HG02938 (cell line): ENCODE measurements at regions not wholly inside any gene's neighbourhood (a gene's known extent, or its start where the extent isn't known, plus 50 kb on each side); places are given as distances from the start of the nearest gene placed in this dataset.
"Not testable (repeated sequence)": the region's sequence is repeated elsewhere in the genome, so short reads cannot be mapped to it uniquely, and the experiment has no call there.

Source experiments
- ATAC-seq: cut with Tn5 transposase; IDR thresholded peaks from one replicate; pipeline ENCODE4 v1.9.1; 2021; ENCODE audit warnings: mild to moderate bottlenecking, moderate library complexity; ENCODE audit not compliant: unreplicated experiment

DNA sequence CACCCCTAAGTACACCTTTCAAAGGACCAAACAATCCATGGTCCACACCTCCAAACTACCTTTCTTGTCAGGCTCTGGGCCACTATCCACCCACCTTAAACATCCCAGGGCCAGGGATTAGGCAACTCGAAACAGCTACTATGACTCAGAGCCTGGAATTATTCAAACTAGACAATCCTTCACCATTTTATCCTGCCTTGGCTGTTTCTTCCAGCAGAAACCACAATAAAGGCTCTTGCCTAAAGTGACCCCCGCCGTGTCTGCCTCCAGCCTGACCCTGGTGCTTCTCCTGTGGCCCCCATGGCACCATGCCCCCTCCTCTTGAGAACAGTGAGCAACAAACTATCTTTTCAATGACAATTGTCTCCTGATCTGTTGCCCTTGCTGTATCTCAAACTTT, 195.5 kb downstream of the EPM2A start:
- no peak for ATAC-seq

DNA sequence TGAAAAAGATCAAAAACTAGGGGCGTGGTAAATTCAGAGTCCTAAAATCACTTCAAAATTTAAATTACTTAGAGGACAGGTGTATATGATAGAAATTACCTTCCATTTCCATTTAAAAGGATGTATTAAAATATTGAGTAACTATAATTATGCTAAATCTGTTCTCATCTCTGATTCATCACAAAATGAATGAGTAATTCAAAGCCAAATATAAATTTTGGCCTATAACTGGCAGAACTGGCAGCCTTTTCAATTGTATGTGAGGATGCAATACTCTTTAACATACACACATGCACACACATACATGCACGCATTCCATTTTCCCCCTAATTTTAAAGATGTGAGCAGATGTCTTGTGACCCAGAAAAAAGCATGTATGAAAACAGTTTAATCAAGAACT, 194.6 kb downstream of the EPM2A start:
- no peak for ATAC-seq

DNA sequence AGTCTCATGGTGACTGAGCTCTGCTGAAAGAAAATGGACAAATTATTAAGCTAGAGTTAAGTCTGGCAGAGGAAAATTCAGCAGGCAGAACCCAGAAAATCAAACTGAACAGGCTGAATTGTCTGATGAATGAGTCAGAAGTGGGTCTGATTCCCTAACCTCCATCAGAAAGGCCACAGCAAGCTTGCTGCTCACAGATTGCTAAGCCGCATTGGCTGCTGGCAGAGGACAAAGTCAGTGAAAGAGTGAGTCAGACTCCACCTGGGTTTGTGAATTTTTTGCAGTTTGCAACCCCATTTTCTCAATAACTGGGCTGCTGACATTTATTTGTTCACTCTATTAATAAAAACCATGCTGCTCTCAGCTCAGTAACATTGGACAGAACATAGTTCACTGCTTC, 191.3 kb downstream of the EPM2A start:
- no peak for ATAC-seq

DNA sequence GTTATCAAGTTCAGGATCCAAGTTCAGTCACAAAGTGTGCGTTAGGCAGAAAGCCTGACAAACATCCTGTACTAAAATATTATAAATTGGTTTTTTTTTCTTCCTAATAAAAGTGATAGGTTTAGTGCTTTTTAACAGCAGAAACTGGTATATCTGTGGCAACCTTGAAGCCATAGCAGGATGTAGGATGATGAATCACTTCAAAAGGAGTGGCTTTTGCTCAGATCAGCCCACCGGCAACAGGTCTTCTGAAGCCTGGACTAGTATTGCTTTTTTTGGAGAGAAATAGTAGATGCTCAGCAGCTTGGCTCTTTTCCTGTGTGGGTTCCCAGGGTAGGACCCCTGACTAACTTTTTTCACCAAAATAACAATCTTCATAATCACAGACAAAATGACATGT, 190.8 kb downstream of the EPM2A start:
- no peak for ATAC-seq

DNA sequence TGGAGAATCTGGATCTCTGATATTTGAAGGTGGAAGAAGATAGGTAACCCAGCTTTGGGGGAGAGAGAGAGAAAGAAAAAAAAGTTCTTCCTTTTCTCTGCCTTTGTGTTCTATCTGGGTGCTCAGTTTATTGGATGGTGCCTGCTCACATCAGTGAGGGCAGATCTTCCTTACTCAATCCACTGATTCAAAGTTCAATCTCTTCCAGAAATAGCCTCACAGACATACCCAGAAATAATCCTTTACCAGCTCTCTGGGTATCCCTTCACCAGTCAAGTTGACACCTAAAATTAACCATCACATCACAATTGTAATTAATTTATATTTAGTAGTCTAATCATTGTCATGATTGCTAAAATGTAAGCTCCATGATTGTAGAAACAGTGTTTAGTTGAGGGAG, 189.1 kb downstream of the EPM2A start:
- no peak for ATAC-seq

DNA sequence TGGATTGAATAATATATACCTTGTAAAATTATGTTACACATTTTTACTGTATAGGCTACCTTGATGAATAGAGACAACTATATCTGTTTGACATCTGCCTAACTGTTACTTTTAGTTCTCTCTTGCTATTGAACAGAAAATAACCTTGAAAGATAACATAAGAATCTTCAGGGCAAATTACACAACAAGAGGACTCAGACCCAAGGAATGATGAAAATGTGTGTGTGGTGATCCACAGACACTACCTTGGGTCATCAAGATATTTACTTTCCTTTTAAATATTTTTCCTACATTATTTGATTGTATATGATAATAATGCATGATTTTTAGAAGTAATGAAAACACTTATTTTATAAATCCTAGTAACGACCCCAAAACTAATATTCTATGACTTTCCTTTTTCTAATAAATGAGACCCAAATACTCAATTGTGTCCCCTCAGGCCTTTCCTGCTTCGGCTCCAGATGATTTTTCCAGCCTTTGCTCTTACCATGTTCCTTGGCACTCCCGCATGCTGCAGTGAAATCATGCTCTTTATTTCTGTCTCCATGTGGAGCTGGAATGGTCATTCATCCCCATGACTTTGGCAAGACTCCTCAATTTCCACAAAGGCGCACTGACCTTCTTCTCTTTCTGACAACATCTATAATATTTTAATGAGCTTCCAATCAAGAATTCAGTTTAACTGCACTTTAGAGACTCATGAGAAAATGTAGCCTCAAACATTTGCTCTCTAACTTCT, 187.6 kb downstream of the EPM2A start:
- ATAC-seq: no peak

DNA sequence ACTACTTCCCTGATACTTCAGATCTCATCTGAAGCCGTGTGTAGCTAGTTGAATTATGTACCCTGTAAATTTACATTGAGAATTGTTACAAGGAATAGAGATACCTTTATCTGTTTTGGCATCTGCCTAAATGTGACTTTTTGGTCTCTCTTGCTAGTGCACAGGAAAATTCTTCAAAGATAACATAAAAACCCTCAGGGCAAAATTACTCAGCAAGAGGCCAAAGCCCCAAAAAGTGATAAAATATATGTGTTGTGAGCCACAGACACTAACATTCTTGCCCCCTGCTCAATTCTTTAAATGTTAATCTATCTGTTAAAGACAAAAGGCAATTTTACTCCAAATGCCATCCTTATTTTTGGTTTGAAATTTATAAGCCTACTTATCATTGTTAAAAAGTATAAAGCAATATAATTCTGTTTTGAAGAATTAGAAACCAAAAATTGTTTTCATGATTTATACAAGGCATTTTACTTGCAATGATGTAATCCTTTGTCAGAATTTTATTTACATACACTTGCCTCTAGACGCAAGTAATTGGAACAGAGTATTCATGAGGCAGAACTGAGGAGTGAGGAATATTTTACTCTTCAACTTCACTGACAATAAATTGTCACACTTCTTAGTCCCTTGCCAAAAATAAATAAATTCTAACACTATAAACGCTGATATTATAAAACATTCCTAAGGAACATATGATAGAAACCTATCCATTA, 186.2 kb downstream of the EPM2A start:
- no peak for ATAC-seq

DNA sequence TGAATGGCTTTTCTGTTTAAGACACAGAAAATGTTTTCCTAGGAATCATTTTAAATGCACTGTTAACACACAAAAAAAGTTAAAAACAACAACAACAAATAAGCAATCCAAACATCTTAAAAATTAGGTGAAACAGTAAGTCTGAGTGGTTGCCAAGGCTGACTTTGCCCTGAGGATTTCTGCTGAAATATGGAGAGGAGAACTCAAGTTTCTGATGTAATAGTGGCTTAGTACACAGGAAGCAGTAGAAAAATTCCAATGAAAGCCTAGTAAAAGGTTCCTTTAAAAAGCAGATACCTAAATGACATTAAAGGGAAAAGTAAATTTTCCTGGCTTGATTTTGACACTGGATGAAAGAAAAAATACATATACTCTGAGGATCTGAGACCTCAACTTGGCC, 184.2 kb downstream of the EPM2A start:
- ATAC-seq: no peak

DNA sequence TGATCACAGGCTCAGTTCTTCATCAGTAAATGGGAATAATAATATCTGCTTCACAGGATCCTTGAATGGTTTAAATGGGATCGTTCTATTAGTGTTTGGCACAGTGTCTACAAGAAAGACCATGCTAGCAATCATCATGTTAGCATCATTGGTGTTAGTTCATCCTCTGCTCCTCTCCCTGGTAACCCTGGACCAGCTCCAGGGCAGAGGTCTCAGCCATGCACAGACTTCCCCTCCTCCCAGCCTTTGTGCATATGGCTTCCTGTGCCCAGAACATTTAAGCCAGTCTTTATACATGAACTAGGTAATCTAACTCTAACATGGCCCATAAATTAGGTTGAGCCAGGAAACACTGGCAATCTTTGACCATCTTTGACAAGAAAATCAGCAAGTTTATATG, 180.2 kb downstream of the EPM2A start:
- ATAC-seq: no peak

DNA sequence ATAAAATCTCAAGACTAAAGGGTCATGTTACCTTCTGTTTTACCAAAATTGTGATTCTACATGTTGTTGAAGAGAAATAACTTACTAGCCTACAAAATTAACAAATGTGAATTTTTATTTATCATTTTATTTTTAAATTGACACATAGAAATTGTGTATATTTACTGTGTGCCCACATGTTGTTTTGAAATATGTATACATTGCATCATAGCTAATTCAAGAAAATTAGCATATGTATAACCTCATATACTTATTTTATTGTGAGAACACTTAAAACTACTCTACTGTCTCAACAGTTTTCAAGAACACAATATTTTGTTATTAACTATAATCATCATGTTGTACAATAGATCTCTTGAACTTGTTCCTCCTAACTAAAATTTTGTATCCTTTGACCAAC, 177.8 kb downstream of the EPM2A start:
- ATAC-seq: no peak

DNA sequence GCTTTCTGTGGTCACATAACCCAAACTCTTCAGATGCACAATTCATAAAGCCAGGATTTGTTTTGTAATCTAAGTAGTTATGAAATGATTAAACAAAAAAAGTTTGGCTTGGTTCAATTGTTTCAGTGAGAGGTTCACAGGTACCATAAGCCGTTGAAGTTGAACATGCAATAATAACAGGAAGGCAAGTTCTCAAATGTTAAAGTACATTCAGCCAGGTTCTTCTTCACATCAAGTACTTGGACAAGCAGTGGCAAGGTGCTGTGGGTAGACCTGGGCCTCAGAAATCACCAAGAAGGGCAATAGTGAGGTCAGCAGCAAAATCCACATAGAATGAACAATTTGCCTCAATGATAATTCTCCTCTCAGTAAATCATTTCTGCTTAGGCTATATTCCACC, 175.5 kb downstream of the EPM2A start:
- no peak for ATAC-seq

DNA sequence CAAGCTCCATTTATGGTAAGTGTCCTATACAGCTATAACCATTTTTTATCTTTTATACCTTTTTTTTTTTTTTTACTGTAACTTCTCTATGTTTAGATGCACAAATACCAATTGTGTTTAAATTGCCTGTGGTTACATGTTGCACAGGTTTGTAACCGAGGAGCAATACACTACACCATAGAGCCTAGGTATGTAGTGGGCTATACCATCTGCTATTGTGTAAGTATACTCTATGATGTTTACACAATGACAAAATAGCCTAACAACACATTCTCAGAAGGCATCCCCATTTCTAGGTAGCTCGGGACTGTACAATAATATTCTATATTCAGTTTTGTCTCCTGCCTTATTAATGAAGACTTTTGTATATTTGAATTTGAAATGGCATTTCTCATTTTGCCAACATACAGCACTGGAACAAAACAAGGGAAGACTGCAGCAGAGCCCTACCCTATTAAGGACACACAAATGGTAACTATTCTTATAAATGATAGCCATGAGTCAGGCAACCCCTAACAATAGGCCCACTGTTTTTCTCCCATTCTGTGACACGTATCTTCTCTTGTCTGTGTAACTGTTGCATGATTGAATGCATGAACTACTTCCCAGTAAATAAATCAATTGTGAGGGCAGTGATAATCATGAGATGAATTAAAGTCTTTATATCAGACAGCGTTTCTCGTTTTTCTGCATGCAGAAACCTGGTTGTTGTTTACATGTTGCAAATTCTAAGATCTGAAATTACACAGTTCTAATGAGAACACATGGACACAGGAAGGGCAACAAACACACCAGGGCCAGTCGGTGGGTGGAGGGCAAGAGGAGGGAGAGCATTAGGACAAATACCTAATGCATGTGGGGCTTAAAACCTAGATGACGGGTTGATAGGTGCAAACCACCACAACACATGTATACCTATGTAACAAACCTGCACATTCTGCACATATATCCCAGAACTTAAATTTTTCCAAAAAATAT, 173.9 kb downstream of the EPM2A start:
- ATAC-seq: no peak

DNA sequence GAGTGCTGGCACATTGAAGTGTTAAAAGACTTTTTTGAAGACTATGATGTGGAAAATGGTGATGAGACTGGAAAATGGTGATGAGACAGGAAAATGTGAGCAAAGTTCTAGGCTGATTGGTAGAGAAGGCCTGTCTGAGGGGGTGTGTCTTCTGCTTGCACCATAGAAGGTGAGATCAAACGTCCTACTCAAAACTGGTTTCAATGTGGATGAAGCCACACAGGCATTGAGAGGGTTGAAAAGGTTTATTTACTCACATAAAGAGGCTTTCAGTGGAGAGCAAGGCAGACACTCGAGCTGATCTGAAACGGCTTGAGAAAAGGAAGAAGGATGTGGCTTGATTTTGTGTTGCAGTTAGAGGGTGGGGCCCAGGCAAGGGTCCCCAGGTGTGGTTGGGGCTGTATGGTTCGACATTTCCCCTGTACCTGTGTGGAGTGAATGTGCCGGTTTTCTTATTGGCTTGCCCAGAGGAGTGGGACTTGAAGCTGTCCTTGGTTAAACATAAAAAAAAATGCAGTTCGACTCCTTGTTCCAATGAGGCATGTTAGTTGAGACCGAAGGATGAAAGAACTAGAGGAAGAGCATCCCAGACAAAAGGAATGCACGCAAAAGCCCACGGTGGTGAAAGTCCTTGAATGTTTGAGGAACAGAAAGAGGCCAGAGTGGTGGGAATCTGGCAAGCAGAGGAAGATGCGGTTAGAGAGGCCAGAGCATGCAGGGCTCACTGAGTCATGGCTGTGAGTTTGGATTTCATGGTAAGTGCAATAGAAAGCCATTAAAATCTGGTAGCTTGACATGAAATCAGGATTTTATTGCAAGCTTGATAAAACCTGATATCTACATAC, 172.3 kb downstream of the EPM2A start:
- no peak for ATAC-seq

DNA sequence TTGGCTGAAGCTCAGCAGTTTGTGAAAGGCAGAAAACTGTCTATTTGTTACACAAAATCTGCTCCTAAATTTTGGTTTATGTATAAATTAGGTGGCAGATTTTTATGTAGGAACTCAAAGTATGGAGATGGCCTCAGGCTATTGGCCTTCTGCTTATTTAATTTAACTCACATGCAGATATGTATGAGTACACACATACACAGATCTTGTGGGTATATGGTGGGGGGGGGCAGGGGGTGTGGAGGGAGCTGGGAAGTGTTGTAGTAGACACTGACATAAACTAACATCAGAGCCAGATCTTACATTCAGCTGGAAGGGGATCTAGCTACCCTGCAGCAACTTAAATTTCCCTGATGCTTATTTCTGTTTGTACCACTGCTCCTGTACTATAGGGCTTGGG, 170.8 kb downstream of the EPM2A start:
- no peak for ATAC-seq

DNA sequence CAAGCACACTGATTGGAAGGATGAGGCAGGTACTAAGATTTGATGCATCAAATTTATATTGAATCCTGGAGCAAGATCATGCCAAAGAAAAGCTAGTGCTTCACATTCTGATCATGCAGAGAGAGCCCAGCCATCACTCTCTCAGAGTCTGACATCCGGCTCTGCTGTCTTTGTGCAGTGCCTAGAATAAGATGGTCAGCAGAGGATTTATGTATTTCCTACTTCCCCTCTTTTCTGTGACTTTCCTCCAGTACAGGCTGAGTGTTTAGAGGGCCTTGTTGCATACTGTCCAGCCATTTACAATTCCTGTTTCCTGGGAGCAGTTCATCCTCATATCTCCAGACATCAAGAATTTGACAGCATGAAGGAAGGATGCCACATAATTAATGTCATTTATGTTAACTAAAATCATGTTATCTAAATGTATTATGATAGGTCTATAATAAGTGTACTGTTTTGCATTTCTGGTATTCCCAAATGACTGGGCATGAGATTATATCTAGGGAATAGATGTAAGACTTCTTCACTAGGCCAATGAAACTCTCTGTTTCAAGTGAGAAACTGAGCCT, 167.6 kb downstream of the EPM2A start:
- ATAC-seq: no peak

DNA sequence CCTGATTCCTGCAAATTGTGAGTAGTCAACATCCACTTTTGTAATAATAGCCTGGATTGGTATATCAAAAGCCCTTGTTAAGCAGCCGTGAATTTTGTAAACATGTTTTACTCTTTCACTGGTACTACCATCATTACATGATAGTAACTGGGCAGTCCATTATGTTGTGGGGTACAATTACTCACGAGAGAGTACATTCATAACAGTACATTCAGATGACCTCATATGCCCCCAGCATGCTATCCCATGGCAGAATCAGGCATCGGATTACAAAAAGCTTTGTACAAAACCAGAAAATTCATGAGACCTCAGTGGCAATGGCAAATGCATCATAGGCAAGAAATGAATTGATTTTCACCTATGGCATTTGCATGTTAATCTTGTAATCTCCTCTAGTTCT, 166.2 kb downstream of the EPM2A start:
- no peak for ATAC-seq

DNA sequence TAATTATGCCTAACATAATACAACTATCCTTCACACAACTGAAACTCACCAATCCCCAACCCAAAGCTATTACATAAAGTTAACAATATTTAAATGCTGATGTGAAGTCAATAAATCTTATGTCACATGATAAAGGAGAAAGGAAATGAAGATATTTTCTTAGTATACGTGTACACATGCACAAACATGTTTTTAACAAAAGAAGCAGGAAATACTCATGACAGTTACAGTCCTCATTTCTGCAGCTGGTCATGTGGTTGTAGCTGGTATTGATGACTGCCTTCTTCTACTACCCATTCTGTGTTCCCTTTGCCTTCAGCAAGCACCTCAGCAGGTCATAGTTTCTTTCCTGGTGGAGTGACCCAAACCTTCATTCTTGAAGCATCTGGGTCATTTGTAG, 165.0 kb downstream of the EPM2A start:
- not testable (repeated sequence) for ATAC-seq

DNA sequence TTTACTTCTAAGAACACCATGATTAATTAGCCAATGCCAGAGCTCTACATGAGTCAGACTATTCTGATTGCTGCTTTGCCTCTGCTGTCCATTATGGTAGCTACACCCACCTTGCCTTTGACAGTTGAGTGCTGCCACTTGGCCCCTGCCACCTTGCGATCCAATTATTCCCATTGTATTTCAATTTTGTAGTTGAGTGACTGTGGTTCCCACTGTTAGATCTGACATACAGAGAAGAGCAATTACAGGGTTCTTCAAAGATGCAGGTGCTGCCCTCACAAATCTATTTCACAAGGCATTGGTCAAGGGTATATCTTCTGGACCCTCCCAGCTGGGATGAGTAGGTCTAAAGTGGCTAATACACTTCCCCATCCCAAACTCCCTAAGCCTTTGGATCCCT, 161.1 kb downstream of the EPM2A start:
- not testable (repeated sequence) for ATAC-seq
